Natural killer cell treated with Interleukin-12 subunit alpha and Interleukin-12 subunit beta and Interleukin-15 and Interleukin-18, amount 100 ng/mL, for 72 hours (primary cell): ENCODE measurements at regions not wholly inside any gene's neighbourhood (a gene's known extent, or its start where the extent isn't known, plus 50 kb on each side); places are given as distances from the start of the nearest gene placed in this dataset.

Experiments used
- ATAC-seq, 2 donors: fragments of 150-1000 bp; cut with Tn5 transposase in 1 of 2; sonication (Bioruptor Pico), chemical (Tn5 transposase) in 1 of 2; 2 replicates each; pipeline ENCODE4 v1.10.0; 2021
- DNase-seq: peaks from one replicate; pipeline ENCODE4 v3.0.0; 2022; ENCODE audit warnings: low spot score
- H3K27ac Mint-ChIP-seq, 2 donors: 1 replicate in 1 of 2; 2 replicates in 1 of 2; pipeline ENCODE4 v1.8.0; 2022; ENCODE audit warnings: mixed read lengths in 2 of 2, mild to moderate bottlenecking in 1 of 2, moderate library complexity in 1 of 2
- H3K27me3 Mint-ChIP-seq, 2 donors: 1 replicate in 1 of 2; 2 replicates in 1 of 2; pipeline ENCODE4 v1.8.0; 2022; ENCODE audit warnings: mixed read lengths in 2 of 2
- H3K36me3 Mint-ChIP-seq: one replicate; pipeline ENCODE4 v1.8.0; 2022; ENCODE audit warnings: mixed read lengths
- H3K4me1 Mint-ChIP-seq, 2 donors: 1 replicate in 1 of 2; 2 replicates in 1 of 2; pipeline ENCODE4 v1.8.0; 2022; ENCODE audit warnings: low read depth in 2 of 2, mixed read lengths in 2 of 2, mild to moderate bottlenecking in 1 of 2
- H3K4me3 Mint-ChIP-seq: one replicate; pipeline ENCODE4 v1.8.0; 2022; ENCODE audit warnings: mixed read lengths
- H3K9me3 Mint-ChIP-seq: 2 replicates; pipeline ENCODE4 v1.8.0; 2022; ENCODE audit warnings: mixed read lengths

DNA sequence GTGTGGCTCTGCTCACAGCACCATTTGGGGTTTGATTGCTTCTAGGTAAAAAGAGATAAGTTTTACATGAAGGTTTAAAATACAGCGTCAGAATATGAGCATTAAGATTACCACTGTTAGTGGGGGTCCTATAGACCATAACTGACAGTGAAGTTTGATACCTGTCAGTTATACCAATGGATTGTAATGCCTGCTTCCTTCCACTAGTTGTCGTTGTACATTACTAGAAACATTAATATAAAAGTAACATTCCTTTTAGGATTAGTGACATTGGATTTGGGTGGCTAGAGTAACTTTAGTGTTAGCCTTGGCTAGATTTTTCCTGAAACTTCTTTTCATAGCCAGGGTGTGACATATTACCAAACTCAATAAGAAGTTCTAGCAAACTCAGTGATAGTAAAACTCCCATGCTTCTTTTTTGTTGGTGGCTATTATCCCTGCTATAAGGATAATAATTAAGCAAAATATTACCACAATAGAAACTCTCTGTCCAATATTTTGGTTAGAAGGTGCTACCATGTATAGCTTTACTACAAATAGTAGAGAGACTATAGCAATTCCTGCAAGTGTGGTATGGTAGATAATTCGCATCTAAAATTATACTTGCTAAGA is 57.1 kb downstream of the FAM181B start:
- Mint-ChIP-seq H3K27me3 (peaks cover 3 to 17% of the 10 kb centered on the region in 2 donors), H3K4me1 (no peaks in the 10 kb centered on the region), H3K9me3 (no peaks in the 10 kb centered on the region), H3K36me3 (no peaks in the 10 kb centered on the region), H3K27ac (no peak overlapping the region), H3K4me3 (no peak overlapping the region)
- DNase-seq (no peak), ATAC-seq (no peak)

GRCh38 chr11:82675838-82676237 is 57.8 kb downstream of the FAM181B start:
- Mint-ChIP-seq H3K9me3 (no peaks in the 10 kb centered on the region), H3K27me3 (peaks cover 3 to 17% of the 10 kb centered on the region in 2 donors), H3K36me3 (no peaks in the 10 kb centered on the region), H3K4me3 (no peak overlapping the region), H3K4me1 (no peaks in the 10 kb centered on the region), H3K27ac (no peak overlapping the region)
- DNase-seq: no peak
- no peak for ATAC-seq

GRCh38 chr11:82673631-82674030 is 60.0 kb downstream of the FAM181B start:
- ATAC-seq: no peak
- H3K27me3 Mint-ChIP-seq: peaks cover 3 to 17% of the 10 kb centered on the region in 2 donors
- H3K27ac Mint-ChIP-seq: no peak overlapping the region
- H3K4me1 Mint-ChIP-seq: no peaks in the 10 kb centered on the region
- no peaks in the 10 kb centered on the region for H3K9me3 Mint-ChIP-seq
- DNase-seq: no peak
- H3K4me3 Mint-ChIP-seq: no peak overlapping the region
- H3K36me3 Mint-ChIP-seq: no peaks in the 10 kb centered on the region

GRCh38 chr11:82671451-82671850 is 62.2 kb downstream of the FAM181B start:
- no peak overlapping the region for H3K27ac Mint-ChIP-seq
- H3K9me3 Mint-ChIP-seq: peaks cover 4% of the 10 kb centered on the region
- no peaks in the 10 kb centered on the region for H3K4me1 Mint-ChIP-seq
- ATAC-seq: no peak
- no peaks in the 10 kb centered on the region for H3K36me3 Mint-ChIP-seq
- H3K27me3 Mint-ChIP-seq: peaks cover 9 to 17% of the 10 kb centered on the region in 2 donors
- H3K4me3 Mint-ChIP-seq: no peak overlapping the region
- DNase-seq: no peak

DNA sequence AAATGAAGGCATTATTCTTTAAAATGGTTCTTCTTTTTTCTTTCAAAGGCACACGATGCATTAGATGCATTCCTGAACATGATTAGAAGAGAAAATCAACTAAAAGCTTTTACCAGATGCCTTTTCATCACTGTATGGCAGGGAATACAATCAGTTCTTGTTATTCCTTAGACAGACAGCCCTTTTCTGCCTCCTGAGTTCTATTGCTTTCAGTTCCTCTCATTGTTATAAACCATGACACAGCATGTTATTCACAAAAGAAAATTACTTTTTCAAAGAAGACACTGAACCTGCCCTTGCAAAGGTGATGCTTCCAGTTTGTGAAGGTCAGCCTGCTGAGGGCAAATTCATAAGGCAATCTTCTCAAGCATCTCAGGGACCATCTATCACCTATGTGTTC is 70.1 kb downstream of the FAM181B start:
- Mint-ChIP-seq H3K27ac (no peak overlapping the region), H3K27me3 (peaks cover 0 to 7% of the 10 kb centered on the region in 2 donors), H3K36me3 (no peaks in the 10 kb centered on the region), H3K4me3 (no peak overlapping the region), H3K9me3 (peaks cover 4% of the 10 kb centered on the region), H3K4me1 (no peaks in the 10 kb centered on the region)
- ATAC-seq (no peak), DNase-seq (no peak)

- H3K36me3 Mint-ChIP-seq: no peaks in the 10 kb centered on the region
- H3K27ac Mint-ChIP-seq: no peak overlapping the region
- H3K27me3 Mint-ChIP-seq: no peaks in the 10 kb centered on the region
- H3K4me3 Mint-ChIP-seq: no peak overlapping the region
- H3K4me1 Mint-ChIP-seq: no peaks in the 10 kb centered on the region
- DNase-seq: no peak
- peaks cover 15% of the 10 kb centered on the region for H3K9me3 Mint-ChIP-seq
- ATAC-seq: no peak
These were observed 79.9 kb downstream of the FAM181B start for GRCh38 chr11:82653752-82654151.

DNA sequence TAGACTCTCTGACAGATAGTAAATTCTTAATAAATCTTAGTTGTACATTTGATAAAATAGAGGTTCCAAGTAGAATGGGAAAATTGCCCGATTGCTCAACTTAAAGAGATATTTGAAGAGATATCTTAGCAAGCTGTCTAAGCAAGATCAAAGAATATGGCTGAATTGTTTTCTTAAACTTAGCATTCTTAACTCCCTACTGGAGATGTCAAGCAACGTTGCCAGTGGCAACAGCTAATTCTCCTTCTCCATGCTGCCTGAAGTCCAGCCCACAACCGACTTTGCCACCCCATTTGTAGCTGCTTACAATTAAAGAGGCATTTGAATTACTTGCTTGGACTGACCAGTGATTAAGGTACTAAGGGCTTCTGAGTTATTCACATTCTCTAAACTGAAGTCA is 94.4 kb downstream of the FAM181B start:
- no peak overlapping the region for H3K4me3 Mint-ChIP-seq
- DNase-seq (no peak), ATAC-seq (no peak)
- H3K4me1 Mint-ChIP-seq: no peaks in the 10 kb centered on the region
- H3K9me3 Mint-ChIP-seq: peaks cover 5% of the 10 kb centered on the region
- H3K27ac Mint-ChIP-seq: no peak overlapping the region
- H3K36me3 Mint-ChIP-seq: no peaks in the 10 kb centered on the region
- no peaks in the 10 kb centered on the region for H3K27me3 Mint-ChIP-seq

- Mint-ChIP-seq H3K36me3 (no peaks in the 10 kb centered on the region), H3K27ac (no peak overlapping the region), H3K4me3 (no peak overlapping the region), H3K4me1 (no peaks in the 10 kb centered on the region), H3K9me3 (peaks cover 3% of the 10 kb centered on the region), H3K27me3 (no peaks in the 10 kb centered on the region)
- ATAC-seq (no peak), DNase-seq (no peak)
These were observed 97.0 kb downstream of the FAM181B start for GRCh38 chr11:82636615-82637014.

DNA sequence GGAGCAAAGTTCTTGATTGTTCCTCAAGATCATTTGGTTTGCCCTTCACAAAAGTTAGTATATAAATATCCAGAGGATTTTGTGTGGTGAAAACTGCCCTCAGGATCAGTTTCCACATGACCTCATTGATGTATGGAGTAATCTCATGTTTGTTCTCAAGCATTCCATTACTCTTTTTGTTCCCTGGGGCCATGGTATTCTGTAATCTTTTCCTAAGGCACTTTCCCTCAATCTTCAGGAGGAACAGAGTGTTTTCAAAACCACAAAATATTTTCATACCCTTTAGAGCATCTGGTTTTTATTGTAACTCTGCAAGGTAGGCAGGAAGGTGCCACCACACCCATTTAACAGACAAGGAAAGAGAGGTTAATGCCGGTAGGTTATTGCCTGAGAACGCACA is 99.6 kb downstream of the FAM181B start:
- Mint-ChIP-seq H3K27ac (no peak overlapping the region), H3K4me1 (no peaks in the 10 kb centered on the region), H3K4me3 (no peak overlapping the region), H3K36me3 (no peaks in the 10 kb centered on the region), H3K27me3 (no peaks in the 10 kb centered on the region), H3K9me3 (peaks cover 5% of the 10 kb centered on the region)
- no peak for DNase-seq
- ATAC-seq: no peak

DNA sequence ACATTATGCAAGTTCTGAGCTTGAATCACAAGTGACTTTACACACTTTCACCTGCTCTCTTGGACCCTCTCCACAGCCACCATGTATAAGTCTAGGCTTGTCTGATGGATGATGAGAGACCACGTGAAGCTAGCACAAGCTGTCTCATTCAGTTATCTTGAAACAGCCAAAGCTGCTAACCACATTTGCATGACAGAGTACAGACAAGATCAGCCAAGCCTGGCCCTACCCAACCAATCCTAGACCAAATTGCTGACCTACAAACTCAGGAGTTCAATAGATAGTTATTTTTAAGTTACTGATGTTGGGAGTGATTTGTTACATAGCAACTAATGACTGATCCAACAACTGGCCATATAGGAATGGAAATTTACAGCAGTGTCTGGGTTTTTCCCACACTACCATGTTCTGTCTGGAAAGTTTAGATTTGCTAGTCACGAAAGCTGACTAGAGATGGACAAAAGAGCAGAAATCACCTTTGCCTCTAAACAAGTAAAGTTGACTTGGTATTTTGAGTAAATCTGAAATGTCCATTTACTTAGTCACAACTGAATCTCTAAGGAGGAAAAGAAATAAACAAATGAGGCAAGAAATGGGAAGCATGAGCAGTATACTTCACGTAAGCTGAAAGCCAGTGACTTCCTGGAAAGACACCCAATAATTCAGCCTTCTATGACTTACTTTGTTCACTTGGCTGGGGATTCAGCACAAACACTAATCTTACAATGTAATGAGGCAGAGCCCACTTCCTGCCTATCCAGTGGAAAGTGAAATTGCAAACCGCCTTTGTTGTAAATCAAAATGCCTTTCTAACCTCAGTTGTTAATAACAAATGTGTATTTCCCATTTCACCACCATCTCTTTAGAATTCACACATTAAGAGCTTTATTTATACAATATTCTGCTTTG is 101.7 kb downstream of the FAM181B start:
- no peak for DNase-seq
- H3K4me1 Mint-ChIP-seq: no peaks in the 10 kb centered on the region
- ATAC-seq: no peak
- H3K9me3 Mint-ChIP-seq: peaks cover 12% of the 10 kb centered on the region
- no peaks in the 10 kb centered on the region for H3K27me3 Mint-ChIP-seq
- no peak overlapping the region for H3K4me3 Mint-ChIP-seq
- H3K36me3 Mint-ChIP-seq: no peaks in the 10 kb centered on the region
- H3K27ac Mint-ChIP-seq: no peak overlapping the region

DNA sequence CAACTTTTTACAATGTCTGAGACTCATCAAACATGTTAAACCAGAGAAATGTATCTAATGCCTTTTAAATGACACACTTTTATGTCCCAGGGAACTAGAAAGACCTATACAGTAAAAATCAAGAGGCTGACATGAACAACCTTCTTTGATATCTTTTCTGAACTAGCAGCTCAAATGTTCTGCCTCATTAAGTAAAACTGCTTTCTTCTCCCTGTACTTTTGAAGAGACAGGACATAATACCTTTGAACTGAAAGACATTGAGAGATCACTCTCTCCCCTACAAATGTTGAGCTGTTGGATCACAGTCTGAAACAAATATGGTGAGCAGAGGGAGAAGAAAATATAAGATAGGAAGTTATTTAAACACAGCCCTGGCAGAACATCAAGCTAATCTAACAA is 123.0 kb downstream of the FAM181B start:
- ATAC-seq (no peak), DNase-seq (no peak)
- no peaks in the 10 kb centered on the region for H3K36me3 Mint-ChIP-seq
- H3K27ac Mint-ChIP-seq: no peak overlapping the region
- H3K9me3 Mint-ChIP-seq: no peaks in the 10 kb centered on the region
- no peaks in the 10 kb centered on the region for H3K27me3 Mint-ChIP-seq
- H3K4me1 Mint-ChIP-seq: no peaks in the 10 kb centered on the region
- no peak overlapping the region for H3K4me3 Mint-ChIP-seq

DNA sequence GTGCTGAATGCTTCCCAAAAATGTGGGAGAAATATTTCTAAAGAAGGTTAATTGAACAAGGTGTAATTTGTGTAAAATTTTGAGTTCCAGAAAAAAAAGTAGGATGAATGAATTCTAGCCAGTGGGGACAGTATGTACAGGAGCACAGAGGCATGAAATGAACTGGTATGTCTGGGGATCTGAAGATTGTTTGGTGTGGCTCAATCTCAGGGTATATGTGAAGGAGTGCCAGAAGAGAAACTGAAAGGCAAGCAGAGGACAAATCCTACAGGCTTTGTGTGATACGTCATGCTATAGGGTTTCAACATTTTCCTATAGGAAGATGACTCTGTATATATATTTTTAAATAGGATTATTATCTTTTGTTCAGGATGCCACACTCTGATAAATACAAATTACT is 126.9 kb downstream of the FAM181B start:
- no peak for ATAC-seq

GRCh38 chr11:82601711-82602110 is 132.0 kb downstream of the FAM181B start:
- H3K4me1 Mint-ChIP-seq: no peaks in the 10 kb centered on the region
- no peak overlapping the region for H3K27ac Mint-ChIP-seq
- no peak for DNase-seq
- ATAC-seq: no peak
- H3K36me3 Mint-ChIP-seq: no peaks in the 10 kb centered on the region
- no peaks in the 10 kb centered on the region for H3K27me3 Mint-ChIP-seq
- H3K9me3 Mint-ChIP-seq: peaks cover 5% of the 10 kb centered on the region
- no peak overlapping the region for H3K4me3 Mint-ChIP-seq

More for the DNA sequence above, 126.9 kb downstream of the FAM181B start:
- no peaks in the 10 kb centered on the region for H3K27me3 Mint-ChIP-seq
- H3K36me3 Mint-ChIP-seq: no peaks in the 10 kb centered on the region
- H3K9me3 Mint-ChIP-seq: peaks cover 3% of the 10 kb centered on the region
- H3K4me3 Mint-ChIP-seq: no peak overlapping the region
- no peak overlapping the region for H3K27ac Mint-ChIP-seq
- H3K4me1 Mint-ChIP-seq: no peaks in the 10 kb centered on the region
- DNase-seq: no peak

DNA sequence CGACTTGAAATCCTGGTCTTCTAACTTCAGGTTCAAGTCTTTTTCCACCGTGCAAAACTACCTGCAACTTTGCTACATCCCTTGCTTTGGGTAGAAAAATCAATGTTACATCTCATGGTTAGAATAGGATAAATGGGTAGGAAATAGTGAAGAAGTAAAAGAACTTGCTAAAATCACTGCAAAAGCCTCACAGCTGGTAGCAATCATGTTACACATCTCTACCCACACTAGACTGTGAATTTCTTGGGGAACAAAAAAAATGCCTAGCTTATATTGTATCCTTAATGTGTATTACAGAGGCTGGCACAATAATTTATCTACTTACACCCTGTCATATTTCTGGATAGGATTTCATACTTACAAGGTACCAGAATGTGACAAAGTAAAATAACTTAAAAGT is 133.8 kb downstream of the FAM181B start:
- ATAC-seq (no peak), DNase-seq (no peak)
- Mint-ChIP-seq H3K36me3 (no peaks in the 10 kb centered on the region), H3K4me1 (no peaks in the 10 kb centered on the region), H3K9me3 (peaks cover 5% of the 10 kb centered on the region), H3K27me3 (no peaks in the 10 kb centered on the region), H3K27ac (no peak overlapping the region), H3K4me3 (no peak overlapping the region)
